ENCODE measurements at regions not wholly inside any gene's neighbourhood (a gene's known extent, or its start where the extent isn't known, plus 50 kb on each side); places are given as distances from the start of the nearest gene placed in this dataset.

GRCh38 chr17:73711916-73712315, 67.7 kb upstream of the SDK2 start:
- 87 to 91% methylated on average over 8 of the region's 8 CpGs for WGBS, 2 donors

GRCh38 chr17:73713136-73713535, 68.9 kb upstream of the SDK2 start:
- H3K27ac ChIP-seq = no peak overlapping the region
- no peak for DNase-seq
- intact Hi-C loops (cut with DNase I) = no loop called here
- no peak for TF ChIP-seq POLR2A (IDR thresholded peaks at IDR 0.05)
- no peak for TF ChIP-seq EP300 (IDR thresholded peaks at IDR 0.05)
- no peaks in the 10 kb centered on the region for H3K9me3 ChIP-seq
- no peaks in the 10 kb centered on the region for H3K36me3 ChIP-seq
- H3K4me1 ChIP-seq = peaks cover 0 to 4% (median 0%) of the 10 kb centered on the region in 4 donors
- H3K4me3 ChIP-seq = no peak overlapping the region
- peaks cover 0 to 50% (median 20%) of the 10 kb centered on the region in 3 donors for H3K27me3 ChIP-seq
- 62 to 69% methylated on average over 9 of the region's 9 CpGs for WGBS, 2 donors

More at GRCh38 chr17:73711916-73712315, 67.7 kb upstream of the SDK2 start:
- Histone ChIP-seq H3K4me1 (peaks cover 0 to 4% (median 0%) of the 10 kb centered on the region in 4 donors), H3K27ac (no peak overlapping the region), H3K27me3 (peaks cover 0 to 59% (median 25%) of the 10 kb centered on the region in 3 donors), H3K4me3 (no peak overlapping the region), H3K9me3 (no peaks in the 10 kb centered on the region), H3K36me3 (no peaks in the 10 kb centered on the region)
- DNase-seq = peak; percentile 50
- intact Hi-C loops (cut with DNase I) = loop anchor here (2.0 kb wide), 1 partner anchor 283 kb away; no protein-coding TSS in a partner anchor
- TF ChIP-seq EP300 (IDR thresholded peaks at IDR 0.05) = no peak
- TF ChIP-seq POLR2AphosphoS5 (IDR thresholded peaks at IDR 0.05) = no peak
- TF ChIP-seq POLR2A (IDR thresholded peaks at IDR 0.05) = no peak
- TF ChIP-seq CTCF (IDR thresholded peaks at IDR 0.05) = no peak

DNA sequence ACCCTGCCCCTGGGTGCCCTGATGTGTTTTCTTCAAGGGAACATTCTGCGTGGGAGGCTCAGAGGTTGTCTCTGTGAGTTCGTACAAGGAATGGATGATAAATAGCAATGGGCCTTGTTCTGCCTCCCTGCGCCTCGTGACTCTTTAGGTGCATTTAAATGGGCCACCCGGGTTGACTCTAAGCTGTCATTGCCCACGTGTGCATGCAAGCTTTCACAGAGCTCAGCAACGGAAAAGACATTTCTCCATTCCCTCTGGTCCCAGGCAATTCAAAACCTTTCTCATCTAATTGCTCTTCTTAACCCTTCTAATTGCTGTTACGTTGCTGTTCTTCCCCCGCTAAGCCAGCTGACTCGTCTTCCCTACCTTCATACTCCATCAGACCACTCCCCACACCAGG, 71.5 kb upstream of the SDK2 start:
- Histone ChIP-seq H3K27me3 (peaks cover 0 to 29% (median 11%) of the 10 kb centered on the region in 3 donors), H3K36me3 (no peaks in the 10 kb centered on the region), H3K4me3 (no peak overlapping the region), H3K9me3 (no peaks in the 10 kb centered on the region), H3K4me1 (peaks cover 0 to 19% (median 16%) of the 10 kb centered on the region in 4 donors), H3K27ac (no peak overlapping the region)
- intact Hi-C loops (cut with DNase I) = no loop called here
- DNase-seq = no peak
- WGBS, 2 donors = 82 to 85% methylated on average over 10 of the region's 10 CpGs
- TF ChIP-seq CTCF (IDR thresholded peaks at IDR 0.05) = no peak

DNA sequence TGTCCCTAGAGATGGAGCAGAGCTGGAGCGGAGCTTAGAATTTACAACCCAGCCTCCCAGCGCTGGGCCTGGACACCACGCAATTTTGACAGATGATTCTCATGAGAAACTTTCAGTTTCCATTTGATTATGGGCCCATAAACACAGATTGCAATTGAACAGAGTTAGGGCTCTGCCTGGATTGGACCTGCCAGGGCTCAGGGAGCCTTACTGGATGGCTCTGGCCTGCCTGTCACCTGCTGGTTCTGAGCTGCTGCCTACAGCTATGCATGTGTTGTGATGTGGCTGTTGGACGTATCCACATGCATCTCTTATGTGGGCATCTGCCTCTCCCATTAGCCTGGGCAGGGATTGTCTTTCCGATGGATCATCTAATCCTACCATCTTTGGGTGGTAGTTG, 73.4 kb upstream of the SDK2 start:
- no peak for DNase-seq
- Histone ChIP-seq H3K4me1 (peaks cover 0 to 19% (median 16%) of the 10 kb centered on the region in 4 donors), H3K9me3 (no peaks in the 10 kb centered on the region), H3K36me3 (no peaks in the 10 kb centered on the region), H3K27ac (no peak overlapping the region), H3K4me3 (no peak overlapping the region), H3K27me3 (peaks cover 0 to 12% (median 7%) of the 10 kb centered on the region in 3 donors)
- 56 to 74% methylated on average over 5 of the region's 5 CpGs for WGBS, 2 donors
- intact Hi-C loops (cut with DNase I) = no loop called here
- TF ChIP-seq POLR2A (IDR thresholded peaks at IDR 0.05) = no peak

GRCh38 chr17:73718362-73718761, 74.1 kb upstream of the SDK2 start:
- H3K27ac ChIP-seq = no peak overlapping the region
- H3K4me1 ChIP-seq = peaks cover 0 to 19% (median 16%) of the 10 kb centered on the region in 4 donors
- DNase-seq = no peak
- intact Hi-C loops (cut with DNase I) = no loop called here
- H3K27me3 ChIP-seq = peaks cover 0 to 6% (median 4%) of the 10 kb centered on the region in 3 donors
- H3K36me3 ChIP-seq = no peaks in the 10 kb centered on the region
- no peaks in the 10 kb centered on the region for H3K9me3 ChIP-seq
- TF ChIP-seq CTCF (IDR thresholded peaks at IDR 0.05) (no peak), EP300 (IDR thresholded peaks at IDR 0.05) (no peak), POLR2A (IDR thresholded peaks at IDR 0.05) (no peak), POLR2AphosphoS5 (IDR thresholded peaks at IDR 0.05) (no peak)
- H3K4me3 ChIP-seq = no peak overlapping the region

GRCh38 chr17:73718912-73719311, 74.7 kb upstream of the SDK2 start:
- intact Hi-C loops (cut with DNase I) = no loop called here
- TF ChIP-seq POLR2AphosphoS5 (IDR thresholded peaks at IDR 0.05) = no peak
- no peak for TF ChIP-seq POLR2A (IDR thresholded peaks at IDR 0.05)
- TF ChIP-seq EP300 (IDR thresholded peaks at IDR 0.05) = no peak
- TF ChIP-seq CTCF (IDR thresholded peaks at IDR 0.05) = no peak
- DNase-seq = no peak
- H3K4me1 ChIP-seq = peaks cover 0 to 19% (median 16%) of the 10 kb centered on the region in 4 donors
- WGBS, 2 donors = 19 to 52% methylated on average over 9 of the region's 9 CpGs
- H3K27ac ChIP-seq = no peak overlapping the region
- H3K36me3 ChIP-seq = no peaks in the 10 kb centered on the region
- peaks cover 0 to under 1% (median 0%) of the 10 kb centered on the region in 3 donors for H3K27me3 ChIP-seq
- no peak overlapping the region for H3K4me3 ChIP-seq
- H3K9me3 ChIP-seq = no peaks in the 10 kb centered on the region
